H9 (cell line): ENCODE measurements at regions not wholly inside any gene's neighbourhood (a gene's known extent, or its start where the extent isn't known, plus 50 kb on each side); places are given as distances from the start of the nearest gene placed in this dataset.

Experiments
- DNase-seq: peaks from one replicate; pipeline ENCODE4 v3.0.0-alpha.2; 2017
- H2AFZ ChIP-seq: one replicate; pipeline ENCODE4 v1.6.1; 2013; ENCODE audit warnings: mild to moderate bottlenecking, low read length, control low read depth, moderate library complexity
- H2AK5ac ChIP-seq: 2 replicates; pipeline ENCODE4 v1.6.1; 2013; ENCODE audit warnings: low read length, control low read depth, mixed read lengths; ENCODE audit not compliant: insufficient read length
- H2BK120ac ChIP-seq: one replicate; pipeline ENCODE4 v1.6.1; 2013; ENCODE audit warnings: low read depth, mild to moderate bottlenecking, low read length, control low read depth, inconsistent platforms; ENCODE audit not compliant: poor library complexity, severe bottlenecking
- H2BK12ac ChIP-seq: 2 replicates; pipeline ENCODE4 v1.6.1; 2013; ENCODE audit warnings: low read length, control low read depth, mixed read lengths, low read depth; ENCODE audit not compliant: insufficient read length
- H2BK15ac ChIP-seq: 2 replicates; pipeline ENCODE4 v1.6.1; 2013; ENCODE audit warnings: low read depth, low read length, control low read depth
- H2BK20ac ChIP-seq: one replicate; pipeline ENCODE4 v1.6.1; 2013; ENCODE audit warnings: low read depth, mild to moderate bottlenecking, low read length, control low read depth, inconsistent platforms; ENCODE audit not compliant: poor library complexity, severe bottlenecking
- H2BK5ac ChIP-seq: 2 replicates; pipeline ENCODE4 v1.6.1; 2013; ENCODE audit warnings: low read length, control low read depth, mixed read lengths; ENCODE audit not compliant: insufficient read length
- H3K14ac ChIP-seq: 2 replicates; pipeline ENCODE4 v1.6.1; 2013; ENCODE audit warnings: low read length, control low read depth; ENCODE audit not compliant: insufficient read depth
- H3K18ac ChIP-seq: 2 replicates; pipeline ENCODE4 v1.6.1; 2013; ENCODE audit warnings: low read depth, mild to moderate bottlenecking, mixed read lengths, low read length, control low read depth; ENCODE audit not compliant: insufficient read length
- H3K23ac ChIP-seq: 2 replicates; pipeline ENCODE4 v1.6.1; 2013; ENCODE audit warnings: low read length, control low read depth, mixed read lengths, low read depth; ENCODE audit not compliant: insufficient read length
- H3K23me2 ChIP-seq: 2 replicates; pipeline ENCODE4 v1.6.1; 2013; ENCODE audit warnings: low read depth, mild to moderate bottlenecking, mixed read lengths, low read length, control low read depth; ENCODE audit not compliant: insufficient read length, poor library complexity, severe bottlenecking
- H3K27ac ChIP-seq: 2 replicates; pipeline ENCODE4 v1.5.1; 2013; ENCODE audit warnings: low read length, control low read depth, mixed read lengths, low read depth; ENCODE audit not compliant: insufficient read length
- H3K27me3 ChIP-seq: 2 replicates; pipeline ENCODE4 v1.6.1; 2013; ENCODE audit warnings: low read length, control low read depth, inconsistent platforms; ENCODE audit not compliant: insufficient read depth
- H3K4ac ChIP-seq: 2 replicates; pipeline ENCODE4 v1.6.1; 2013; ENCODE audit warnings: low read depth, mild to moderate bottlenecking, control low read depth, inconsistent platforms, low read length, moderate library complexity
- H3K4me1 ChIP-seq: 2 replicates; pipeline ENCODE4 v1.6.1; 2013; ENCODE audit warnings: low read length, control low read depth, inconsistent platforms; ENCODE audit not compliant: insufficient read depth
- H3K4me2 ChIP-seq: 2 replicates; pipeline ENCODE4 v1.6.1; 2013; ENCODE audit warnings: low read length, control low read depth, mixed read lengths; ENCODE audit not compliant: insufficient read length, insufficient read depth
- H3K56ac ChIP-seq: 2 replicates; pipeline ENCODE4 v1.6.1; 2013; ENCODE audit warnings: low read depth, mild to moderate bottlenecking, mixed read lengths, low read length, control low read depth; ENCODE audit not compliant: insufficient read length
- H3K79me1 ChIP-seq: 2 replicates; pipeline ENCODE4 v1.6.1; 2013; ENCODE audit warnings: low read depth, mild to moderate bottlenecking, moderate library complexity, low read length, control low read depth, inconsistent platforms; ENCODE audit not compliant: insufficient read depth, poor library complexity, severe bottlenecking
- H3K79me2 ChIP-seq: 2 replicates; pipeline ENCODE4 v1.6.1; 2013; ENCODE audit warnings: low read length, control low read depth, inconsistent platforms; ENCODE audit not compliant: insufficient read depth
- H3K9ac ChIP-seq: 2 replicates; pipeline ENCODE4 v1.6.1; 2013; ENCODE audit warnings: low read length, control low read depth, mixed read lengths; ENCODE audit not compliant: insufficient read length; ENCODE audit errors: extremely low read depth
- H3K9me3 ChIP-seq: one replicate; pipeline ENCODE4 v1.6.1; 2013; ENCODE audit warnings: low read depth, low read length, inconsistent platforms; ENCODE audit not compliant: control insufficient read depth
- H3T11ph ChIP-seq: one replicate; pipeline ENCODE4 v1.6.1; 2013; ENCODE audit warnings: mild to moderate bottlenecking, low read length, control low read depth, inconsistent platforms
- H4K20me1 ChIP-seq: one replicate; pipeline ENCODE4 v1.6.1; 2013; ENCODE audit not compliant: control insufficient read depth, insufficient read length, insufficient read depth
- H4K5ac ChIP-seq: 2 replicates; pipeline ENCODE4 v1.6.1; 2013; ENCODE audit warnings: low read depth, mild to moderate bottlenecking, mixed read lengths, low read length, control low read depth; ENCODE audit not compliant: insufficient read length
- H4K8ac ChIP-seq: replicated peaks from 2 replicates; pipeline ENCODE4 v1.6.1; 2013; ENCODE audit warnings: low read length, control low read depth, mixed read lengths, low read depth; ENCODE audit not compliant: insufficient read length
- H4K91ac ChIP-seq: 2 replicates; pipeline ENCODE4 v1.6.1; 2013; ENCODE audit warnings: low read depth, mild to moderate bottlenecking, moderate library complexity, mixed read lengths, low read length, control low read depth; ENCODE audit not compliant: insufficient read length
- H3K27ac Mint-ChIP-seq, 3 experiments: 2 replicates in 2 of 3; 3 replicates in 1 of 3; pipeline ENCODE4 v1.8.0; 2020 to 2021; ENCODE audit warnings: mixed read lengths in 3 of 3, mild to moderate bottlenecking in 1 of 3, moderate library complexity in 1 of 3
- H3K27me3 Mint-ChIP-seq: 2 replicates; pipeline ENCODE4 v1.8.0; 2021; ENCODE audit warnings: low read depth, mild to moderate bottlenecking, moderate library complexity, mixed read lengths
- H3K36me3 Mint-ChIP-seq, 3 experiments: 2 replicates in 2 of 3; 3 replicates in 1 of 3; pipeline ENCODE4 v1.8.0; 2020 to 2021; ENCODE audit warnings: low read depth in 3 of 3, mixed read lengths in 3 of 3; ENCODE audit not compliant: insufficient read depth in 1 of 3
- H3K4me1 Mint-ChIP-seq, 2 experiments: 2 replicates each; pipeline ENCODE4 v1.8.0; 2020; ENCODE audit warnings: mixed read lengths in 2 of 2
- H3K4me3 Mint-ChIP-seq, 2 experiments: 2 replicates in 1 of 2; 3 replicates in 1 of 2; pipeline ENCODE4 v1.8.0; 2020 to 2021; ENCODE audit warnings: mild to moderate bottlenecking in 2 of 2, mixed read lengths in 2 of 2, moderate library complexity in 1 of 2
- H3K9me3 Mint-ChIP-seq, 2 experiments: 2 replicates in 1 of 2; 3 replicates in 1 of 2; pipeline ENCODE4 v1.8.0; 2020; ENCODE audit warnings: mild to moderate bottlenecking in 2 of 2, mixed read lengths in 2 of 2, moderate library complexity in 1 of 2
- WGBS: extraction: QIAGEN DNeasy Blood & Tissue Kit; methylation state at CpG from one replicate; pipeline ENCODE4 v1.1.7; 2013; ENCODE audit warnings: missing lambda C conversion rate, low lambda C conversion rate, mixed read lengths; ENCODE audit not compliant: insufficient read length; ENCODE audit errors: extremely low coverage; 5-methylcytosine and 5-hydroxymethylcytosine counted together
- TF ChIP-seq, protein P1 (sequence below): fragments of 200-600 bp; sonication (generic); conservative IDR thresholded peaks from 3 replicates; pipeline ENCODE4 v1.8.0; 2021; ENCODE audit warnings: antibody characterized with exemption, mild to moderate bottlenecking

DNA sequence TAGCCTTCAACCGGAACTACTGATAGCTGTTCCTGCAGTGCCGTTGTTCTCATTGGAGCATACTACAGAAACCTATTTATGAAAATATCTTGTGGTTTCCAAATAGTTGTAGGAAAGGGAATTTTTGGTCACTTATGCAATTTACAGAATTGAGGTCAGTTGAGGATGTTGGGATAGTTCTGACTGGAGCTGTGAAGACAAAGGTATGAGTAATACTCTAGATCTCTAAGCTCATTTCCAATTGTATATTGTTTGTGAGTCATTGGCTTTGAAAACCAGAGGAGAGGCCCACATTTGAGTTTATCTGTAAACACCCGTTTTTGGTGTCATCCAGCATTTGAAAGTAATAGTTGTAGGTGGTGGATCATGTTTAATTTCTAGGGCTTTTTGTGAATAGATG is 561.3 kb upstream of the WWC1 start:
- no peak for DNase-seq
- no peak overlapping the region for H3K4me3 Mint-ChIP-seq
- Histone ChIP-seq H3K27me3 (no peaks in the 10 kb centered on the region), H3K79me2 (no peaks in the 10 kb centered on the region), H3K56ac (no peak overlapping the region), H3K23me2 (no peaks in the 10 kb centered on the region), H2BK5ac (no peak overlapping the region), H3K18ac (no peak overlapping the region), H3K9me3 (no peaks in the 10 kb centered on the region), H2BK15ac (no peak overlapping the region), H3K27ac (no peak overlapping the region), H3K9ac (no peak overlapping the region), H4K8ac (no peak overlapping the region), H4K20me1 (no peaks in the 10 kb centered on the region), H4K5ac (no peak overlapping the region), H2BK20ac (no peak overlapping the region), H2AFZ (no peak overlapping the region), H3K14ac (no peak overlapping the region), H2AK5ac (no peak overlapping the region), H2BK120ac (no peak overlapping the region), H3K23ac (no peak overlapping the region), H3K79me1 (no peaks in the 10 kb centered on the region), H3T11ph (no peak overlapping the region), H3K4ac (no peak overlapping the region), H2BK12ac (no peak overlapping the region), H4K91ac (no peak overlapping the region), H3K4me2 (no peak overlapping the region), H3K4me1 (peaks cover 8% of the 10 kb centered on the region)
- WGBS: no CpG with 5 or more reads among the region's 3 CpGs
- no peaks in the 10 kb centered on the region for H3K27me3 Mint-ChIP-seq
- H3K27ac Mint-ChIP-seq: no peak overlapping the region
- no peaks in the 10 kb centered on the region for H3K36me3 Mint-ChIP-seq
- no peaks in the 10 kb centered on the region for H3K9me3 Mint-ChIP-seq
- H3K4me1 Mint-ChIP-seq: peaks cover 34 to 35% of the 10 kb centered on the region in 2 experiments
- TF ChIP-seq, protein P1, sequence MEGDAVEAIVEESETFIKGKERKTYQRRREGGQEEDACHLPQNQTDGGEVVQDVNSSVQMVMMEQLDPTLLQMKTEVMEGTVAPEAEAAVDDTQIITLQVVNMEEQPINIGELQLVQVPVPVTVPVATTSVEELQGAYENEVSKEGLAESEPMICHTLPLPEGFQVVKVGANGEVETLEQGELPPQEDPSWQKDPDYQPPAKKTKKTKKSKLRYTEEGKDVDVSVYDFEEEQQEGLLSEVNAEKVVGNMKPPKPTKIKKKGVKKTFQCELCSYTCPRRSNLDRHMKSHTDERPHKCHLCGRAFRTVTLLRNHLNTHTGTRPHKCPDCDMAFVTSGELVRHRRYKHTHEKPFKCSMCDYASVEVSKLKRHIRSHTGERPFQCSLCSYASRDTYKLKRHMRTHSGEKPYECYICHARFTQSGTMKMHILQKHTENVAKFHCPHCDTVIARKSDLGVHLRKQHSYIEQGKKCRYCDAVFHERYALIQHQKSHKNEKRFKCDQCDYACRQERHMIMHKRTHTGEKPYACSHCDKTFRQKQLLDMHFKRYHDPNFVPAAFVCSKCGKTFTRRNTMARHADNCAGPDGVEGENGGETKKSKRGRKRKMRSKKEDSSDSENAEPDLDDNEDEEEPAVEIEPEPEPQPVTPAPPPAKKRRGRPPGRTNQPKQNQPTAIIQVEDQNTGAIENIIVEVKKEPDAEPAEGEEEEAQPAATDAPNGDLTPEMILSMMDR: no peak
